ENCODE measurements at regions not wholly inside any gene's neighbourhood (a gene's known extent, or its start where the extent isn't known, plus 50 kb on each side); places are given as distances from the start of the nearest gene placed in this dataset.
"Not testable (repeated sequence)": the region's sequence is repeated elsewhere in the genome, so short reads cannot be mapped to it uniquely, and the experiment has no call there.

- H3K27me3 ChIP-seq: no peaks in the 10 kb centered on the region
- no peak overlapping the region for H3K27ac ChIP-seq
- TF ChIP-seq, protein P1, sequence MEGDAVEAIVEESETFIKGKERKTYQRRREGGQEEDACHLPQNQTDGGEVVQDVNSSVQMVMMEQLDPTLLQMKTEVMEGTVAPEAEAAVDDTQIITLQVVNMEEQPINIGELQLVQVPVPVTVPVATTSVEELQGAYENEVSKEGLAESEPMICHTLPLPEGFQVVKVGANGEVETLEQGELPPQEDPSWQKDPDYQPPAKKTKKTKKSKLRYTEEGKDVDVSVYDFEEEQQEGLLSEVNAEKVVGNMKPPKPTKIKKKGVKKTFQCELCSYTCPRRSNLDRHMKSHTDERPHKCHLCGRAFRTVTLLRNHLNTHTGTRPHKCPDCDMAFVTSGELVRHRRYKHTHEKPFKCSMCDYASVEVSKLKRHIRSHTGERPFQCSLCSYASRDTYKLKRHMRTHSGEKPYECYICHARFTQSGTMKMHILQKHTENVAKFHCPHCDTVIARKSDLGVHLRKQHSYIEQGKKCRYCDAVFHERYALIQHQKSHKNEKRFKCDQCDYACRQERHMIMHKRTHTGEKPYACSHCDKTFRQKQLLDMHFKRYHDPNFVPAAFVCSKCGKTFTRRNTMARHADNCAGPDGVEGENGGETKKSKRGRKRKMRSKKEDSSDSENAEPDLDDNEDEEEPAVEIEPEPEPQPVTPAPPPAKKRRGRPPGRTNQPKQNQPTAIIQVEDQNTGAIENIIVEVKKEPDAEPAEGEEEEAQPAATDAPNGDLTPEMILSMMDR (IDR thresholded peaks at IDR 0.05; ENCODE audit: low read depth, low read length): no peak
- H3K9me3 ChIP-seq (ENCODE audit: low read depth): no peaks in the 10 kb centered on the region
- DNase-seq (ENCODE audit: low read depth in 1 of 2, low spot score in 1 of 2): no peak
- no peaks in the 10 kb centered on the region for H3K36me3 ChIP-seq
- peaks cover 10% of the 10 kb centered on the region for H3K4me1 ChIP-seq (ENCODE audit: low read depth)
- H3K4me3 ChIP-seq: no peak overlapping the region
These were observed 141.7 kb downstream of the PDCD6IP start for GRCh38 chr3:33940149-33940548.

GRCh38 chr3:33940736-33941135 lies 142.3 kb downstream of the PDCD6IP start:
- no peak overlapping the region for H3K4me3 ChIP-seq
- peak in 1 of 2 donors; percentile 28 for DNase-seq (ENCODE audit: low read depth in 1 of 2, low spot score in 1 of 2)
- H3K27ac ChIP-seq: peak overlapping the region; percentile 4
- H3K27me3 ChIP-seq: no peaks in the 10 kb centered on the region
- peaks cover 10% of the 10 kb centered on the region for H3K4me1 ChIP-seq (ENCODE audit: low read depth)
- H3K9me3 ChIP-seq (ENCODE audit: low read depth): no peaks in the 10 kb centered on the region
- H3K36me3 ChIP-seq: no peaks in the 10 kb centered on the region
- TF ChIP-seq, protein P1 (IDR thresholded peaks at IDR 0.05; ENCODE audit: low read depth, low read length): no peak

GRCh38 chr3:33941804-33942203 lies 143.4 kb downstream of the PDCD6IP start:
- Histone ChIP-seq H3K27me3 (no peaks in the 10 kb centered on the region), H3K27ac (no peak overlapping the region), H3K4me3 (no peak overlapping the region), H3K36me3 (no peaks in the 10 kb centered on the region), H3K4me1 (ENCODE audit: low read depth) (peaks cover 10% of the 10 kb centered on the region), H3K9me3 (ENCODE audit: low read depth) (no peaks in the 10 kb centered on the region)
- no peak for DNase-seq (ENCODE audit: low read depth in 1 of 2, low spot score in 1 of 2)
- TF ChIP-seq, protein P1 (IDR thresholded peaks at IDR 0.05; ENCODE audit: low read depth, low read length): no peak

GRCh38 chr3:33942483-33943150 lies 144.2 kb downstream of the PDCD6IP start:
- TF ChIP-seq, protein P1 (IDR thresholded peaks at IDR 0.05; ENCODE audit: low read depth, low read length): no peak
- DNase-seq (ENCODE audit: low read depth in 1 of 2, low spot score in 1 of 2): no peak
- Histone ChIP-seq H3K27ac (no peak overlapping the region), H3K27me3 (no peaks in the 10 kb centered on the region), H3K4me3 (no peak overlapping the region), H3K9me3 (ENCODE audit: low read depth) (no peaks in the 10 kb centered on the region), H3K4me1 (ENCODE audit: low read depth) (peaks cover 10% of the 10 kb centered on the region), H3K36me3 (no peaks in the 10 kb centered on the region)

DNA sequence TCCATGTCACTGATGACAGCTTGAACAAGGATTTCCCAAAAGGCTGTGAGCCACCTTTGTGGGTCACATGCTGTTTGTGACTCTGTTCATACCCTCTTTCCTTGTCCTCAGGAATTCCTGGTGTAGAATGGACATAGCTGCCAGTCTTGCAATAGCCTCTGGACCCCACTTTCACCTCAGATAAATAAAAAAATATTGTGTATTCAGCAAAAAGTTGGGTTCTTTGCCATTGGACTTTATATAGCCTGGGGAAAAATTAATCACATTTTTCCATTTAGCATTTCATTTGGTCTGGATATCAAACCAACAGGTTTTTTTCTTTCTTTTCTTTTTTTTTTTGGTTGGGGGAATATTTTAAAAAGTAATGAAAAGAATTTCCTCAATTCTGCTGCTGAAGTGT lies 144.8 kb downstream of the PDCD6IP start:
- TF ChIP-seq, protein P1 (IDR thresholded peaks at IDR 0.05; ENCODE audit: low read depth, low read length): no peak
- no peaks in the 10 kb centered on the region for H3K36me3 ChIP-seq
- no peaks in the 10 kb centered on the region for H3K27me3 ChIP-seq
- no peaks in the 10 kb centered on the region for H3K9me3 ChIP-seq (ENCODE audit: low read depth)
- H3K4me1 ChIP-seq (ENCODE audit: low read depth): peaks cover 10% of the 10 kb centered on the region
- H3K4me3 ChIP-seq: no peak overlapping the region
- no peak overlapping the region for H3K27ac ChIP-seq
- no peak for DNase-seq (ENCODE audit: low read depth in 1 of 2, low spot score in 1 of 2)

DNA sequence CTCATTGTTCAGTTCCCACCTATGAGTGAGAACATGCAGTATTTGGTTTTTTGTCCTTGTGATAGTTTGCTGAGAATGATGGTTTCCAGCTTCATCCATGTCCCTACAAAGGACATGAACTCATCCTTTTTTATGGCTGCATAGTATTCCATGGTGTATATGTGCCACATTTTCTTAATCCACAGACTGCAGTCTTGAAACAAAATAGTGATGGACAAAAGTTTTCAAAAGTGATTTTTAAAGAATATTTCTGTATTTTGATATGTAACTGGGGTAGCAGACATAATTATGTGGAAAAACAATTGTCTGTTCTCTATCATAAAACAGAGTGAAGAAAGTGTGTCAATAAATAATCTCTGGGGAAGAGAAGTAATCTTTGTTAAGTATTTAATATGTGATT lies 148.2 kb downstream of the PDCD6IP start:
- H3K27ac ChIP-seq; DNase-seq (ENCODE audit: low read depth in 1 of 2, low spot score in 1 of 2); H3K4me3 ChIP-seq; H3K9me3 ChIP-seq (ENCODE audit: low read depth); H3K4me1 ChIP-seq (ENCODE audit: low read depth); H3K36me3 ChIP-seq; H3K27me3 ChIP-seq: not testable (repeated sequence)

Measured in cardiac muscle cell (in vitro differentiated cells and primary cell).